ENCODE measurements at regions not wholly inside any gene's neighbourhood (a gene's known extent, or its start where the extent isn't known, plus 50 kb on each side); places are given as distances from the start of the nearest gene placed in this dataset.
A peak's percentile ranks its signal among the peaks of the same experiment; 100 is the strongest.

DNA sequence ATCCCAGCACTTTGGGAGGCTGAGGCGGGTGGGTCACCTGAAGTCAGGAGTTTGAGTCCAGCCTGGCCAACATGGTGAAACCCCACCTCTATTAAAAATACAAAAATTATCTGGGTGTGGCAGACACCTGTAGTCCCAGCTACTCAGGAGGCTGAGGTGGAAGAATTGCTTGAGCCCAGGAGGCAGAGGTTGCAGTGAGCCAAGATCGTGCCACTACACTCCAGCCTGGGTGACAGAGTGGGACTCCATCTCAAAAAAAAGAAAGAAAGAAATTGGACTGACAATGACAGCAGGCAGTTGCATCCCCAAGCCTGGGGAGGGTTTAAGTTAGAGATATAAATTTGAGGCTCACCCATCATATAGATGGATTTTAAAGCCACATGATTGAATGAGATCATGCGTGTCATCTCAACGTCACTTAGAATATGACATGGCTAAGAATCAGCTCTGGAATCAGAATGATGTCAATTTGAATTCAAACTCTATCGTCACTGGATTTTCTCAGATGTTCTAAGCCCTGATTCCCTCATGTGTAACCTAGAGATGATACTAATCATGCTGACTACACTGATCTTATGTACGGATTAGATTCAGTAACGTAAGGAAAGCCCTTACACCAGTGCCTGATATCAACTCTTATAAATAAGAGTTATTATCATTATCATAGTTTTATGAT lies 534.0 kb upstream of the JARID2 start:
- no peak for DNase-seq

DNA sequence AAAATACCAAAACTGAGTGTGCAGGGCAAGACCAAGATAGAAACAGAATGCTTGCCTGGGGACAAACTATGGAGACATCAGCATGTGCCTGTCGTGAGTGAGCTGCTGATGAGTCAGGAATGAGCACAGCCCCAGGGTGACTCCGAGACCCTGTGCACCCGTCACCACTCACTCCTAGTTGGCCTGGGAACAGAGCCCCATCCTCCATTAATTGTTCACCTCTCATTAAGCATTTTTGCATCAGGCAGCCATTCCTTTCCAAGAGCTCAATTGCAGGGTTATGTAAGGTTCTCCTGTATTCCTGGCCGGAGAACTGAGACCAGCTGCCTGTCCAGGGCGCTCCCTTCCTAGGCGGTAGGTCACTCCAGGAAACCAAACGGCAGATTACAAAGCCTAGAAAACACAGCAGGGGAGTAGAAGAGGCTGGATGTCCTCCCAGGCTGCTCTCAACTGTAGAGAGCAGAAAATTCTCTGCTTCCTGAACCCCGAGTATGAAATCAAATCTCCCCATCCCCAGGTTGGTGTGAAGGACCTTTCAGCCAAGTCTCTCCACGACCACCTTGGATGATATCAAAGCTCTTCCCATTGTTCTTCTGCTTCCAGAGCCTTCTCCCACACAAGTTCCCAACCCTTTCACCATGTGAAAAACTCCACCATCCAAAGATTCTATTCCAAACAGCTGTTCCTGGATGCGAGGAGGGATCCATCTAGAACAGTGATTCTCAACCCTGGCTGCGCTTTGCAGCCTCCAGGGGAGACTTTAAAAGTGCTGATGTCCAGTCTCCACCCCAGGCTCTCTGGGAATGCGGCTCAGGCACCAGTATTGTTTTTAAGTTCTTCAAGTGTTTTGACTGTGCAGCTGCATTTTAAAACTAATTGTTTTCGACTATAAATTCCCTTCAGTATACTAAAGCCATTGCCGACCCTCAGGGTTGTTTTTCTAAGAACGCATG lies 532.6 kb upstream of the JARID2 start:
- DNase-seq, result no peak

DNA sequence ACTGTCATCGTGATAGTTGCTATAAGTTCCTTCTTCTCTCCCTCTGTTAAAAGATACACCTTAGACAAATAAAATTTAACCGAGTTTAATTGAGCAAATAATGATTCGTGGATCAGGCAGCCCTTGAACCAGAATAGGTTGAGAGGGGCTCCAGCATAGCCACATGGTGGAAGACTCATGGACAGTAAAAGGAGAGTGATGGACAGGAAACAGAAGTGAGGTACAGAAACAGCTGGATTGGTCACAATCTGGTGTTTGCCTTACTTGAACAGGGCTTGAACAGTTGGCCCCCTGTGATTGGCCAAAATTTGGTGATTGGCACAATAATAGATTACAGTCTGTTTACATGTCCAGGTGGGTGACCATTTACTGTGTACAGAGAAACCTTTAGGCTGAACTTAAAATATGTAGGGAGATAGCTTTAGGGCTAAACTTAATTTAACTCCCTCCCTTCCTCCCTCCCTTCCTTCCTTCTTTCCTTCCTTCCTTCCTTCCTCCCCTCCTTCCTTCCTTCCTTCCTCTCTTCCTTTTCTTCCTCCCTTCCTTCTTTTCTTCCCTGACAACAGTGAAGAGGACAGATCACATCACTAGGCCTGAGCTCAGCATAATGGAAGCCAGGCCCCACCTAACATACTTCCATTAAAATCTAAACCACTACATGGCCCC lies 531.8 kb upstream of the JARID2 start:
- no peak for DNase-seq

DNA sequence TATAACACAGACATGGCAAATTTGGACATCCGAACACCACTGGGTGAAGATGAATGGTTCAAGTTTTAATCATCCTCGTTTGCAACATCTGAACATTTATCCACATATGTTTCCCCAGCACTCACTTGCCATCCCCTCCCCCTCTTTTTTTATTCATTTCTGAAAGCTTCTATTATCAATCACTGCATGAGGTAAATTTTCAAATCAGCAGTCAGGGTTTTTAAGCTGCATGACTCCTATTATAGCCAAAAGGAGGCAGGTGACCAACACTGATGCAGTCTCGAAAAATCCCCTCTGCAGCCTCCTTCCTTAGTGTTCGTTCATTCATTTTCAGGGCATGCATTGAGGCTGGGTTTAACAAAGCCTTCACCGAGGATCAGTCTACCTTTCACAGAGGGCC lies 530.8 kb upstream of the JARID2 start:
- no peak for DNase-seq

DNA sequence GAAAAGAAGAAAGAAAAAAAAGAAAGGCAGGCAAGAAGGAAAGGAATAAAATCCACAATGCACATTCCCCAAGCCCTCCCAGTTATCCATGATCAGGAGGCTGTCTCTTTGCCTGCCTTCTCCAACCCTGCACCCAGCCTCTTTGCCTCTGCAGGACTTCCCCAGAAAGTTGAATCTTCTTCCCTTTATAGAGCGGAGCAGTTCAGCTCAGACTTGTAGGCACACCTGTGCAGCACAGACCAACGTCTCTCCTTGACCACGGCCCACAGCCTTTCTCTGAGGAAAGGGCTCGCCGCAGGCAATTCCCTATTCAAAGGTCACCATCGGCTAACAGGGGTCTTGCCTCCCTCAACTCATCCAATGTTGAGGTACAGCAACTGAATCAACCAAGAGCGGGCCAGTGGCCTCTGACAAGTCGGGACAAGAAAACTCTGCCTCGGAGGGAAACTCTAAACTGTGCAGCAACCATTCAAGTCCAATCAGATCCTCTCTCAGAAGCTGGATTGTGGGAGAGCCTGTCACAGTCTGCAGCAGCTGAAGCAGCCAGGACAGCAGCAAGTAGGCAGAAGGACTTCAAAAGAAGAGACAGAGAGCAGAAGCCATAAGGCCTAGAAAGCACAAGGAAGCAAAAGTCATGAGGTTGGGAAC lies 529.2 kb upstream of the JARID2 start:
- DNase-seq, result no peak

DNA sequence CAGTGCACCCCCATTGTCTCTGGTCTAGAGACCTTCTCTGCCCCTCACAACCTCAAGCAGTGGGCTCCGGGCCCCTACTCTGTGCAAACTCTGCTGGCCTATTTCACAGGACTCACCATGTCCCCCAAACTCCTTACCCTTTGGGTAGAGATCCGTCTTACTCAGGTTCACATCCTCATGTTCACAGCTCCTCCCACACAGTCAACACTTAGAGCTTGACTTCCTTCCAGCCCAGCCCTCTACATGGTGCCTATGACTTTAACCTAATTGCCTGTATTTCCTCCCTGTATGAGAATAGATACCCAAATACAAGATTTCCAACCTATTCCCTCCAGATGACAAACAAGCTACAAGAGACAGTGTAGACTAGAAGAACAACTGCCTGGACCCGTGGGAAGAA lies 528.6 kb upstream of the JARID2 start:
- DNase-seq, result peak; percentile 66

DNA sequence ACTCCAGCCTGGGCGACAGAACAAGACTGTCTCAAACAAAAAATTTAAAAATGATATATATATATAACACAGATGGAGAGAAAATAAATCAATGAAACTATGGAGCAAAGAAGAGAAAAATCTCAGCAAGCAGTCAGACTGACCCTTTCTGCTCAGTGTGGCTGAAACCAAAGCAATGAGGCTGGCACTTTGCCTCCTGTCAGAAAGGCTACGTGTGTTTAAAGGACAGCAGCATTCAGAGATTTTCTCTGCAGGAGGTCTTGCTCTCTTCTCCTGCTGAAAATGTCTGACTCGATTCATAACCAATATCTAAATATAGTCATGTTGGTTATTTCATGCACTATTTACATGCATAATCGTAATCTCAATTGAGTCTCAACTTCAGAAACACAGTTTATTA lies 527.0 kb upstream of the JARID2 start:
- DNase-seq, result no peak

DNA sequence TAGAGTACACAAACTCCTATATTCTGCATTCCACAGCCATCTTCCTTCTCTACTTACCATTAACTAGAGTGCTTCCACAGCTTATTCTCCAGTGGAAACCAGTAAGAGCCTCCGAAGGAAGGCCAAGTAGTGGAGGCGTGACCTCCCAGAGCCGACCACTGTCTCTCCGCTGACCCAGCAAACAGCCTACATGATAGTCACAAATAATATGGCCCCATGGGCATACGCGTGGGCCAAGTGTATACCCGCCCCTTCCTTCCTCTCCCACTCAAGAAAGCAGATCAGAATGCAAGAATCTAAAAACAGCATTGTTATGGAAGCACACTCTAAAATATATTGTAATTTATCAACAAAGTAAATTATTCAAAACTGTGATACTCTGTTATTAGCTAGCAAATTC lies 526.6 kb upstream of the JARID2 start:
- no peak for DNase-seq

DNA sequence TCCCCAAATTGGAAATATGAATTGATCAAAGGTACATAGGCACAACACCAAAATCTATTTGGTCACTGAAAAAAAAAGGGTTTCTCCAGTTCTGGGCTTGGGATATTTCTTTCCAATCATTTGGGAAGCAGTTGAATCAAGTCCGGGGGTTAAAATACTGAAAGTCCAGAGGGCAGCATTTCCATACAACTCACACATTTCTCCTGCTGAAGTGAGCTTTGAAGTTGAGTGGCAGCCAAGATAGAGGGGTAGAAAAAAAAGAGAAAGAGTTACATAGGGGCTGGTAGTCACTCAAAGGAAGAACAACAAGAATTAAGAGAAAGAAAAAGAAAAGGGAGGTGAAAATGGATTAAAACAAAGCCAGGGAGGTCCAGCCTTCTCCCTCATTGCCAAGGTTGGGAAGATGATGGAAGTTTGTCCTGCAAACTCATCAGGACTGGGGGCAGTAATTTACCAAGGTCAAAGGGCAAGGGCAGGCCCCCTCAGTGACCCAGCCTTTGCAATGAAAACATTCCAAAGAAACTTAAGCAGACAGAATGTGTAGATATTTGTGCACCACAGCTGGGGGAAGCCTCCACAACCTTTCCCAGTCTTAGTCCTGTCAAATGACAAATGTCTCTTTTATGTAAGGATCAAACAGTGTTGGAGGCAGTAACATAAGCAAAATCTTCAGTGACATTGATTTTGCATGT lies 525.3 kb upstream of the JARID2 start:
- no peak for DNase-seq

DNA sequence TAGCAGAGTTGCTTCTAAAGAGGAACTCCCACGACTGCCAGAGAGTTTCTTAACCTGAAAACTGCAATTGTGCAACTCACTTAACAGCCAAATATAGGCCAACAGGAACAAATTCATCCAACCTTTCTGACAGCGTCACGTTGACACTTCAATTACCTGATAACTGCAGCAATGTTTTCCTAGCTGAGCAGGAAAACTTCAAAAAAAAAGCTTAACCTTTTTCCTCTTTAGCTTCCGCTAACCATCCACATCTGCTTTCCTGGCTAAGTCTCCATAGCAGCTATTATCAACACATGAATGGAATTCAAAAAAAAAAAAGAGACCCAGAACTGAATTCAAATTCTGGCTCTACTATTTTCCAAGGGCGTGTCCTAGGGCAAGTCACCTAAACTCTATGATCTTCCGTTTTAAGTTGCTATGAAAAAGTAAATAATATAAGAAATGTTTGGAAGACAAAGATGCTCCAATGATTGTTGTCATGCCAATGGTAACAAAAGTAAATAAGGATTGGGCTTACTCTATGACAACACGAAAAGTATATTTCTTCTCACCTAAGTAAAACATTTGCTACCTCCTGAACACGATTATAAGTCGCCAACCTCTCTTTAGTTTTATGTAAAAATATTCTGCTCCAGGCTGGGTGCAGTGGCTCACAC lies 524.6 kb upstream of the JARID2 start:
- DNase-seq, result no peak

DNA sequence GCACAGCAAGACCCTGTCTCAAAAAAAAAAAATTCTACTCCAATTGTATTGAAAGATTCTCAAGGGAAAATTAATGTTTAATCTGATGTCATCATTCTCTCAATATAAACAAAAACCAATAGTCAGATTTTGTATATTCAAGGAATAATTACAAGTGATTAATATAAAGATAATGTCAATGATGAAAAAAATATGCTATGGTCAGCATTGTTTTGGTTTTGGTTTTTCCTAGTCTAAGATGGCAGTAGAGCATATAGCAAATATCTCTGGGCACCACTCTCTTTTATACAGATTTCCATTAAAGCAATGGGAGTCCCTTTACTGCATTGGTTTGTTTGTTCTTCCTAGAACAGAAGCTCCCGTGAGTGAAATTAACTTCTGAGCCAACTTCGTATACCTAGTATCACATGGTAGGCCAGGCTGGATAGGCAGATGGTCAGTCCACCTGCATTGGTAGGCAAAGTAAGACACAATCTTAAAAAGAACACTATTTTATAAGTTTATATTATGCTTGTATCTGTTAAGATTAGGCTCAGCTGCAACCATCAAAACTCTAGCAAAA lies 523.8 kb upstream of the JARID2 start:
- DNase-seq, result no peak

DNA sequence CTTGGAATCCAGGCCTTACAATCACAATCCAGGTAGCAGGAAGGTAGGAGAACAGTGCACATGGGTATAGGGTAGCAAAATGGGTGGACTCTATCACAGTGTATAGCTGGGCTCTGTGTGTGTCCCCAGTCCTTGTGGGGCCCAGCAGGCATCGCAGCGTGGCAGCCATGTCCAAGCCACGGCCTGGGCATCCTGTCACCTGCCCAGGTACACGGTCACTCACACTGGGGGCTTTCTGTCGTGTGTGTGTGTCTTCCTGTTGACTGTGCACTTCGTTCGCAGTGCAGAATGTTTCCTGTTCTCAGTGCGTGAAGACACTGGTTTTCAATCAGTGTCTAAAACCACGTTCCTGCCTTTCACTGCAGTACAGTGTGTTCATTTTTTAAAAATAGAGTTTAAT lies 523.2 kb upstream of the JARID2 start:
- DNase-seq, result no peak

DNA sequence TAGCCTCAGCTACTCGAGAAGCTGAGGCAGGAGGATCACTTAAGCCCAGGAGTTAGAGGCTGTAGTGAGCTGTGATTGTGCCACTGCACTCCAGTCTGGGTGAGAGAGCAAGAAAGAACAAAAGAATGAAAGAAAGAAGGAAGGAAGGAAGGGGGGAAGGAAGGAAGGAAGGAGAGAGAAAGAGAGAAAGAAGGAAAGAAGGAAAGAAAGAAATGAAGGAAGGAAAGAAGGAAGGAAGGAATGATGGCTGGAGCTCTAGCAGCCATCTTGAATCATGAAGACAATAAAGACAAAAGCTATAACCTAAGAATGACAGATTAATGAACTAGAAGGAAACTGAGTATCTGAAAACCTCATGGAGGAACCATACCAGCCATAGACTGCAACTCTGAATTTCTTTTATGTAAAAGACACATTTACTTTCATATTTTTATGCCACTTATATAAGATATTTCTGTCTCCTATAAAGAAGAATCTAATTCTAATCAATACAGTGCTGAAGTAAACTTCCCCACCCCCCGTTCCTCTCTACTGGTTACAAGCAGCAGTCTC lies 522.3 kb upstream of the JARID2 start:
- DNase-seq, result no peak

DNA sequence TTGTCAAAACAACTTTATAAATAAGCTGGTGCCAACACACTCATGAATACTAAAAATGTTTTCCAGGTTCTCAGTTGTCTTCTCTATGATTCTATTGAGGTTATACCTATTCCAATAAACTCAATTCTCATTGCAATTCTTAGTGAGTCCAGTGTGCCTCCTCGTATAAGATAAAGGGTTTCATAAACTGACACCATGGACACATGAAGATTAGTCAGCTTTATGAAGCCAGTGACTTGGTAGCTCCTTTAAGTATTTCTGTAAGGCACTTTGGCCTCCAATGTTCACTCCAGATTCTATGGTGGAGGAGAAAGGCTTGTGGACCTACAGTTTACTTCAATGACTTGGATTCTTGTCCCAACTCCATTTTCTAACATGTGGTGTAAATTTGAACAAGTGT lies 521.3 kb upstream of the JARID2 start:
- DNase-seq, result no peak

DNA sequence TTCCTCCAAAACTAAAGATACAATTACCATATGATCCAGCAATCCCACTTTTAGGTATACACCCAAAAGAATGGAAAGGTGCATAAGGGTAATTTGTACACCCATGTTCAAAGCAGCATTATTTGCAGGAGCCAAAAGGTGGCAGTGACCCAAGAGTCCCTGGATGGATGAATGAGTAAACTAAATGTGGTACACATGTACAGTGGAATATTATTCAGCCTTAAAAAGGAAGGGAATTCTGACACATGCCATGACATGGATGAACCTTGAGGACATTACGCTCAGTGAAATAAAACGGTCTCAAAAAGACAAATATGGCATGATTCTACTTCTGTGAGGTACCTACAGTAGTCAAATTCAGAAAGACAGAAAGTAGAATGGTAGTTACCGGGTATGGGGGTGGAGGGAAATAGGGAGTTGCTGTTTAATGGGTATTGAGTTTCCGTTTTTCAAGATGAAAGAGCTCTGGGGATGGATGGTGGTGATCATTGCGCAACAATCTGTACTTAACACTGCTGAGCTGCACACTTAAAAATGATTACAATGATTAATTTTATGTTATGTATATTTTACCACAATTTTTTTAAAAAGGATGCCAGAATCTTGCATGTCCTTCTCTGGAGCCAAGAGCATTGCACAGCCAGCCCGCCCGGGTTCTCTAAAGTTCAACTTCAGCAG lies 518.9 kb upstream of the JARID2 start:
- no peak for DNase-seq

DNA sequence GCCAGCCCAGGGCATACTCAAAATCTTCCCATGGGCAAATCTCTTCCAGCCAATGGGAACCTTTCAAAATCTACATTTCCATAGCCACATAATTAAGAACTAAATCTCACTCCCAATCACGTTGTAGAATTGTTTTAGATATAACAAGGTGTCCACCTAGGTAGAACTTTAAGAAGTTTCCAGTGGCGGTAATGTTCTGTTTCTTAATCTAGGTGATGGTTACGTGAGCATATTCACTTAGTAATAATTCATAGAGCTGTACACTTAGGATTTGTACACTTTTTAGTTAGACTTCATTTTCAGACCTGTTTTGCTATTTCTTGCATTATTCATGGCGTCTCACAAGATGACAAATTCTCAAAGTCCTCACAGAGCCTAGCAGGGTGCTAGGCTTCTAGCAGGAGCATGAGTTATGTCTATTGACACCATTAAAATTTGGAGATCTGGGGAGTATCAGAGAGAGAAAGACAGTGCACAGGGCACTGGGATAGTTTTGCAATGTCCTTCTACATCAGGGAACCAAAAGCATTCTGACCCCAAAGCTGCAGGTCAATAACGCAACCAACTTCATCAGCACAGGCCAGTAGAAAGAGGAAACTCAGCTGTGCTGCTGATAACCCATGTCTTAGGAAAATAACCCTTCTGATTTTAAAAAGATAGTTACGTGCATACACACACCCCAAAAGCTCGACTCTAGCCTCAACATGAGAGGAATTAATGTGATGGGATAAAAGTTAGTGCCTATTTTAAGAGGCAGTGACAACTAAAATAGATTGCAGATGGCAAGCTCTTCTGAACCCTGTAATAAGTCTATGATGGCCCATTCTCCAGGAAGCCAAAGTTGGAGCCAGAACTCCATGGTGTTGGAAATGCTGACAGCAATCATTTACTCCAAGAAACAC lies 518.1 kb upstream of the JARID2 start:
- no peak for DNase-seq

DNA sequence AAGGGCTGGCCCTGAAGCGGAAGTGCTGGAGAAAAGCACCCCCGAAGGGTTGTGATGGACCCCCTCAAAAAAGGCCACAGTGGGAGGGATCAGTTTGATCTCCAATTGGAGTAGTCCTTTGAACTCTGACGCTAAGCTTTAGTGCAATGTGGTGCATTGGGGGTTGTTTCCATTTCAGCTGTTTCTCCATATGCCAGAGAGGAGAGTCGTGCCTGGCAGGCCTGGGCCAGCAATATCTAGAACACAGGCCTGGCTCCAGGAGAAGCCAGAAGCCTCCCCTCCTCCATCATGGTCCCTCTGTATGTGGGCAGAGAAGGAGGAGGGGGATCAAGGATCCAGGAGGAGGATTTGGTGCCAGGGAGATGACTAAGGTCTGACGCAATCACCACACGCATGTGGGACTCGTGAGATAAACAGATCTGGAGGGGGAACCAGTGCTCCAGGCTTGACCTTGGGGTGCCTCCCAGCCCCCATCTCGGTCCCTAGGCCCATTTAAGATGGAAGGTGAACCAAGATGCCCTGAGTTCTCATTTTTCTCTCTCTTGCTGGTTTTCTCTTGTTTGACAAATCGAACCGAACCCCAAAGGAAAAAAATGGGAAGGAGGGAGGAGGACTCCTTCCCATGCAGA lies 517.4 kb upstream of the JARID2 start:
- DNase-seq, result no peak

DNA sequence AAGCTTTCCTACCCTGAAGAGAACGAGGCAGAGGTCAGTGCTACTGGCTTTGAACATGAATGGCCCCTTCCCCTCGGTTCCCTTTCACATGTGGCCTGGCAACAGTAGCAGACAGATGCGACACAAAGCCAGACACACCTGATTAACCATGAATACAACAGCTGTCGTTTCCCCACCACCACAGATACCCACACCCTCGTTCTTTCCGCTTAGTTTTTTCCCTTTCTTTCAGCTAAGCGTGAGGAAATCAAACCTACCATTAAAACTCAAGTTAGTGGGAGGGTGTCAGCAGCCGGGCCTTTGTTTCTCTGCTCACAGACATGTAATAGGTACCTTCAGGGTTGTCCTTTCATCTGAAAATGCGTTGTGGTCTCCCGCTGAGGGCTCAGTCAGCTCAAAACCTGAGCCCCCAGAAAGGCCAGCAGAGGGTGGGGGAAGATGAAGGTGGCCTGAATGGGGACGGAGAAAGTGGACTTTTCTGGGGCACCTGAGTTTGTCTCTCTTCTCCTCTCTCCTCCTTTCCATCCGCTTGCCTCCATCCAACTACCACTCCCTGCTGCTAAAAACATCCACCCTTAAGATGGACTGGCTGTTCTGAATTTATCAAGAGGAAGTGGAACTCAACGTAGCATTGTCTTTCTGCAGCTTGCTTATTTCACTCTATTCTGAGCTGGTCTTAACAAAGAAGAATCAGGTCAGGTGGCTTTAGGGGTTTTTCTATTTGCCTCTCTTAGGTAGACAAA lies 516.6 kb upstream of the JARID2 start:
- DNase-seq, result no peak

DNA sequence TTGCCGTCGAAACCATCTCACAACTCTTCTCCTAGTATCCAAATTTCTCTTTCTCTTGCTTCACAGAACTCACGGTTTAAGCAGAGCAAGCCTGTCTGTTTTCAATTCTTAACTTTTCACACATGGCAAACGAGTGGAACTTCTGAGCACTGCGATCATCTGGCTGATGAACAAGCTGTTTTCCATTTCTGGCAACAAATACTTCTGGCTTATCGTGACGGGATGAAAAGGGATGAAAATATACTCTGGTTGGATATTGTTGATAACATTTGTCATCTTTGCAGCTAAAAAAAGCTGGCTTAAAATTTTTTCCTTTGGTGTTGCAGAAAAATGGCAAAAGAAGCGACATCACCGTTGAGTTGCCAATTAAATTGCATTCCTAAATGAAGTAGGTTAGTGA lies 515.2 kb upstream of the JARID2 start:
- no peak for DNase-seq
